Natural killer cell treated with Interleukin-12 subunit alpha and Interleukin-12 subunit beta and Interleukin-15 and Interleukin-18, amount 100 ng/mL, for 72 hours (primary cell): ENCODE measurements at regions not wholly inside any gene's neighbourhood (a gene's known extent, or its start where the extent isn't known, plus 50 kb on each side); places are given as distances from the start of the nearest gene placed in this dataset.

Source experiments
- ATAC-seq, 2 donors: fragments of 150-1000 bp; cut with Tn5 transposase in 1 of 2; sonication (Bioruptor Pico), chemical (Tn5 transposase) in 1 of 2; 2 replicates each; pipeline ENCODE4 v1.10.0; 2021
- DNase-seq: peaks from one replicate; pipeline ENCODE4 v3.0.0; 2022; ENCODE audit warnings: low spot score
- H3K27ac Mint-ChIP-seq, 2 donors: 1 replicate in 1 of 2; 2 replicates in 1 of 2; pipeline ENCODE4 v1.8.0; 2022; ENCODE audit warnings: mixed read lengths in 2 of 2, mild to moderate bottlenecking in 1 of 2, moderate library complexity in 1 of 2
- H3K27me3 Mint-ChIP-seq, 2 donors: 1 replicate in 1 of 2; 2 replicates in 1 of 2; pipeline ENCODE4 v1.8.0; 2022; ENCODE audit warnings: mixed read lengths in 2 of 2
- H3K36me3 Mint-ChIP-seq: one replicate; pipeline ENCODE4 v1.8.0; 2022; ENCODE audit warnings: mixed read lengths
- H3K4me1 Mint-ChIP-seq, 2 donors: 1 replicate in 1 of 2; 2 replicates in 1 of 2; pipeline ENCODE4 v1.8.0; 2022; ENCODE audit warnings: low read depth in 2 of 2, mixed read lengths in 2 of 2, mild to moderate bottlenecking in 1 of 2
- H3K4me3 Mint-ChIP-seq: one replicate; pipeline ENCODE4 v1.8.0; 2022; ENCODE audit warnings: mixed read lengths
- H3K9me3 Mint-ChIP-seq: 2 replicates; pipeline ENCODE4 v1.8.0; 2022; ENCODE audit warnings: mixed read lengths

DNA sequence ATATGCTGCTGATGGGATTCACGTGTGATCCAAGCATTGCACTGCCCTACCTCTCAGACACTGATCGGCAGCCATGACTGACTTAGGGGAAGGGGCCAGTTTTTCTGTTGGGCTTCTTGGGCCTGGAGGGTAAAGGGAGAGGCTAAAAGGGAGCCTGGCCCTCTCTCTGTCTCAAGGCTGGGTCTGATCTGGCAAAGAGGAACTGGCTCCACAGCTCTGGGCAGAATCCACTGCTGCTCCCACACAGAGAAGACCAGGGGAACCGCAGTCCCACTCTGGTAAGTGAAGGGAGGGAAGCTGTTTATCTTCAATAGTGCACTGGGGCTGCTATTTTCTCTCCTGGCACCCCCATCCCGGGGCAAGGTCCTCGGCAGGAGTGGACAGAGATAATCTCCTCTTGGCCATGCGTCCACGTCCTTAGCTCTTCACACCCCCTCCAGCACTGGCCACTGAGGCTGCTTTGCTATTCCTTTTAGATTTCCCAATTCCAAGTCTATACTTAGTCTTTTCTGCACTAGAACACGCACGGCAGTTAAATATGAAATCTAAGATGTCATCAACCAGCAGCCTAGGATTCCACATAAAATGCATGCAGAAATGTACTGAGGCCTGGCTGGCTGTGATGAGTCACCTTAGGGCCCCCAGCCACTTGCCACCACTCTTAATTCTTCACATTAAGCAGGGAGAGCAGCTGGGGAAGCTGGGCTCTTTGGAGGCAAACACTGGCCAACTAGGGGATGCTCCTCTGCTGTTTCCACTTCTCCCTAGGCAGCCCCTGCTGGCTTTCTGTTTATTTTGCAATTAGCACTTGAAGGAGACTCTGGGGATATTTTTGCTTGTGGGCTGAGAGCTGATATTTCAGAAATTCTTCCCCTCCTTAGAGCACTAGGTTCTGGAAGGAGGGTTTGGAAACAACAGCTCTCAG, 87.8 kb upstream of the ARMC2 start:
- H3K27ac Mint-ChIP-seq: no peak overlapping the region
- H3K4me1 Mint-ChIP-seq: peaks cover 5 to 17% of the 10 kb centered on the region in 2 donors
- no peaks in the 10 kb centered on the region for H3K36me3 Mint-ChIP-seq
- no peak for DNase-seq
- ATAC-seq: no peak
- no peak overlapping the region for H3K4me3 Mint-ChIP-seq
- H3K9me3 Mint-ChIP-seq: no peaks in the 10 kb centered on the region
- peaks cover 2 to 12% of the 10 kb centered on the region in 2 donors for H3K27me3 Mint-ChIP-seq

DNA sequence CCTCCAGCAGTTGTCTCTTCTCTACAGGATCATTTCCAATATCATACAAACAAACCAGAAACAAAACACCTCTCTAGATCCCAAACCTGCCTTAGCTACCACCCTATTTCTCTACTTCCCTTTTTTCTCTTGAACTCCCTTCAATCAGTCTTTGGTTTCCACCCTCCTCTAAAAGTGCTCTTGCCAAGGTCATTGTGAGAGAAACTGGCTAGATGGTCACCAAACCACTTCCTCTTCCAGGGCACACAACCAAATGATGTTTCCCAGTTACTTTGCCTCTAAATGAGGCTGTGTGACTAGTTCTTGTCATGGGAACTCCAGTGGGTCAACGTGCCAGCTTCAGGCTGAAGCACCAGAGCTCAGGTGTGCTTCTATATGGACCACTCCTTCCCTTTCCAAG, 85.8 kb upstream of the ARMC2 start:
- Mint-ChIP-seq H3K4me1 (peaks cover 5 to 18% of the 10 kb centered on the region in 2 donors), H3K4me3 (no peak overlapping the region), H3K9me3 (no peaks in the 10 kb centered on the region), H3K27me3 (peaks cover 2 to 12% of the 10 kb centered on the region in 2 donors), H3K27ac (no peak overlapping the region), H3K36me3 (no peaks in the 10 kb centered on the region)
- ATAC-seq: no peak
- DNase-seq: no peak

DNA sequence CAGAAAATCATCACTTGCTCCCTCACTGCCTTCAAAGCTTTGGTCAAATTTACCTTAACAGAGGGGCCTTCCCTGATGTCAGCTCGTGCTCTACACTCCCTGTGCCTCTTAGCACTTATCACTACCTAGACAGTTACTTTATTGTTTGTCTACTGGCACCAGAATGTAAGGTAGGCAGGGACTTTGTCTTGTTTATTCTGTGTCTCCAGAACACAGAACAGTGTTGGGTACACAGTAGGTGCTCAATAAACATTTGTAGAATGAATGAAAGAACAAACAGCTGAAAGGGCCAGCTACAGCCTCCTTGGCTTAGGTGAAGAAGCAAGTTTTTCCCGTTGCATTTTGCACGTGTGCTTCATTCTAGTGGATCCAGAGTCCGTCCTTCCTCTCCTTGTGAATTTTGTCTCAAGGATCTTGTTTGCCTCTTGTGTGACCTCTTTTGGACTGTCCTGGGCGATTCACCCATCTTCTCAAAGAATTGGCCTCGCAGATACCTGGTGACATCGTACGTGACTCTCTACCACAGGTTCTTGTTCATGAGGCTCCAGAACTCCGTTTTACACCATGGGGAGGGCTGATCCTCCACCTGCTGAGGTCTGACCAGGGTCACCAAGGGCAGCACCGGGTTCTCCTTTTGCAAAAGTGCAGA, 84.2 kb upstream of the ARMC2 start:
- Mint-ChIP-seq H3K4me3 (no peak overlapping the region), H3K9me3 (no peaks in the 10 kb centered on the region), H3K27me3 (peaks cover 2 to 12% of the 10 kb centered on the region in 2 donors), H3K4me1 (peaks cover 12 to 24% of the 10 kb centered on the region in 2 donors), H3K27ac (no peak overlapping the region), H3K36me3 (no peaks in the 10 kb centered on the region)
- DNase-seq (no peak), ATAC-seq (no peak)

DNA sequence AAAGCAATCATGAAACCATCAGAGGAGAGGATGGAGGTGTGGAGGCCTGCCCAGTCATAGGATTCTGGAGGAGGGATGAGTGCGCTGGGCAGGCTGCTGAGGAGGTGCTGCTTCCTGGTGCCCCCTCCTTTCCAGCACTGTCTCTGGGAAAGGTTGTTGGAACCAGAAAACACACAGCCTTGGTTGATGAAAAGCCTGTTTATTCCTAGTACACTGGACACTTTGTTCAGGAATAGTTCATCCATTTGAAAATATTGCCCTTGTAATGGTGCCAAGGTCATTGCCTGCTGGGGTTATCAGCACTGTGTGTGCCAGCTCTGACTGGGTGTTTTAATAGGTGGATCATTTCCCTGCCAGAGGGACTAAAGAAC, 83.7 kb upstream of the ARMC2 start:
- Mint-ChIP-seq H3K27ac (no peak overlapping the region), H3K9me3 (no peaks in the 10 kb centered on the region), H3K36me3 (no peaks in the 10 kb centered on the region), H3K4me3 (no peak overlapping the region), H3K4me1 (peaks cover 12 to 24% of the 10 kb centered on the region in 2 donors), H3K27me3 (peaks cover 2 to 12% of the 10 kb centered on the region in 2 donors)
- no peak for DNase-seq
- ATAC-seq: no peak

DNA sequence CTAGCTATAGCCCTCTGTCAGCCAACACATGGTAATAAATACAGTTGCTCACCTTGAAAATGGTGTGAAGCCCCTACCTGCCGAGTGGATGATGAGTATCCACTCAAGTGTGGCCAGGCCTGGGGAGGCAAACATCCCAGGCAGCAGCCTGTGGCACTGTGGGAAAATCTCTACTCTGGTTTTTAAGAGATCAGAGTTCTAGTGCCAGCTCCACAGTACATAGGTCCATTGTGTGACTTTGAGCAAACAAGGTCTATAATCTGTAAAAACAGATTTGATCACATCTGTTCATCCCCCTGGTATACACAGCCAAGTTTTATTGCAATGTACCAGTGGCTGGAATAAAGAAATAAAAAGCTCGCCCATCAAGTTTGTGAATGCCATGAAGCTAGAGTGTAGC, 82.7 kb upstream of the ARMC2 start:
- no peaks in the 10 kb centered on the region for H3K9me3 Mint-ChIP-seq
- H3K27me3 Mint-ChIP-seq: peaks cover 2 to 12% of the 10 kb centered on the region in 2 donors
- H3K4me1 Mint-ChIP-seq: peaks cover 15 to 24% of the 10 kb centered on the region in 2 donors
- no peaks in the 10 kb centered on the region for H3K36me3 Mint-ChIP-seq
- H3K27ac Mint-ChIP-seq: no peak overlapping the region
- no peak for ATAC-seq
- H3K4me3 Mint-ChIP-seq: no peak overlapping the region
- DNase-seq: no peak

DNA sequence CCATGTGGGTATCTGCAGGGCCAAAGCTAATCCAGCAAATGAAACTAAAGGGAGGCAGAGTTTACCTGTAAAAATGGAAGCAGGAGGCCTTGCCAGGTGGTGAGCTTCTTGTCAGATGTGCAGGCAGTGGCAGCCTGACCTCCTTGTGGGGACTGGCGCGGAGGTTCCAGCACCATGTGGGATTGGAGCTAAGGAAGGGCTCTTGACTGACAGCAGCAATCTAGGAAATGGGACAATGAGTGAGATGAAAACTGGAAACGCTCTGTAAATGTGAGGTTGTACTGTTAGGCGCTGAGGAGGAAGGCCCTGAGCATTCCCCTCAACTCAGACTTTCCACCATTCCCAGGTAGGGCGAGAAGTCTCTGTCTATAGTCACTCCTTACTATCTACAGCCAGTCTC, 81.8 kb upstream of the ARMC2 start:
- no peak for DNase-seq
- Mint-ChIP-seq H3K9me3 (no peaks in the 10 kb centered on the region), H3K36me3 (no peaks in the 10 kb centered on the region), H3K4me1 (peaks cover 15 to 24% of the 10 kb centered on the region in 2 donors), H3K27ac (no peak overlapping the region), H3K4me3 (no peak overlapping the region), H3K27me3 (peaks cover 2 to 12% of the 10 kb centered on the region in 2 donors)
- ATAC-seq: no peak

DNA sequence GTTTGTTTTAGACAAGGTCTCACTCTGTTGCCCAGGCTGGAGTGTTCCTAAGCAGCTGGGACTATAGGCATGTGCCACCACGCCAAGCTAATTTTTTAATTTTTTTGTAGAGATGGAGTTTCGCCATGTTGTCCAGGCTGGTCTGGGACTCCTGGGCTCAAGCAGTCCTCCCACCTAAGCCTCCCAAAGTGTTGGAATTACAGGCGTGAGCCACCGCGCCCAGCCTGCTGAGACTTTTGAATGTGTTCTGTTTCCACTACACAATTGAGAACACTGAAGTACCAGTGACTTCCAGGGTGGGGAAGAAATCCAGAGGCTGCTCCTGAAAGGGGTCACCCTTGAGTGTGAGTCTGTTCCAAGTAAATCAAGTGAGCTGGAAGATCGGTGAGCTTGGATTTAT, 81.3 kb upstream of the ARMC2 start:
- ATAC-seq (no peak), DNase-seq (no peak)
- Mint-ChIP-seq H3K36me3 (no peaks in the 10 kb centered on the region), H3K27ac (no peak overlapping the region), H3K27me3 (peaks cover 2 to 12% of the 10 kb centered on the region in 2 donors), H3K4me1 (peaks cover 15 to 24% of the 10 kb centered on the region in 2 donors), H3K4me3 (no peak overlapping the region), H3K9me3 (no peaks in the 10 kb centered on the region)

DNA sequence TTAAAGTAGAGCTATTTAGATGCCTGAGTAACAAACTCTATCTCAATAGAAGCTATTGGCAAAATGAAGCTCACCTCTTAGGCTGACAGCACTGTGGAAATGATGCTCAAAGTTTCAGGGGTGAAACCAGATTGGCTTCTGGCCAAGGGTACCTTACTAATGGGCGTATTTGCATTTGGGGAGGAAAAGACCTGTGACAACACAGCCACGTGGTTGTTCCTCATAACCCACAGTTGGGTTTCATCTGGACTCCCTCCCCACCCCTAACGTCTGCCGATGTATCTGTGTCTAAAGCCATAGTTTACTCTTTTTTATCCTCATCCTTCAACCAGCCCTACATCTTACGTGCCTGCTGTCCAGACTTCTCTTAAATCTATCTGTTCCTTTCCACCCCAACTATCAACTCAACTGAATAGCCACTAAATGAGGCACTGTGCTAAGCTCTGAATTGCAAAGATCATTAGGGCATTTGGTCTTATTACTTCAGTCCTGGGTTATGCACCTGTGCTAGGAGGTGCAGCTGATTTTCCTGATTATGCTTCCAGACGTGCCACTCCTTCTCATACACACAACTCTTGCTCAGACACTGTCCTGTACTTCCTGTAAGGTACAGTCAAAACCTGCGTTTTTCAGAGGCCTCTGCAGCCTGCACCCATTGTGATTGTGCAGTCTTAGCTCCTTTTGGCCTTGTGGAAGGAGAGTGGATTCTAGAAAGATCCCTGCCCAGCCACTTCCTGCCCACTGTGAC, 80.6 kb upstream of the ARMC2 start:
- no peaks in the 10 kb centered on the region for H3K36me3 Mint-ChIP-seq

DNA sequence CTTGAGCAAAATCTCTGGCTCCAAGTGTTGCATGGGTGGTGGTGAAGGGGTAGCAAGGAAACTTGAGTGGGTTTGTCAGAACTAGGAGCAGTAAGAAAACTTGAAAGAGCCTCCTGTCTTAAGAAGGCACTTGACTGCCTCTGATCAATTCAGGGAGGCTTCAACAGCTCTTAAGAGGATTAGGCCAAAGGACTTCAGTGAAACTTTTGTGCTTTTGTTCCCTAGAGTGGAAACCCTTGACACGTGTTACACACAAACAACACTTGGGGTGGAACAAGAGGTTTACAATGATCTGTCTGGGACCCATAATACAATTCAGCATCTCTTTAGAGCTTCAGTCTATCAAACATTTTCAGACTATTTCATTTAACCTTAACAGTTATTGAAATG, 80.1 kb upstream of the ARMC2 start:
- H3K4me1 Mint-ChIP-seq: peaks cover 10 to 16% of the 10 kb centered on the region in 2 donors
- peaks cover 2 to 10% of the 10 kb centered on the region in 2 donors for H3K27me3 Mint-ChIP-seq
- DNase-seq (no peak), ATAC-seq (no peak)
- H3K36me3 Mint-ChIP-seq: no peaks in the 10 kb centered on the region
- no peaks in the 10 kb centered on the region for H3K9me3 Mint-ChIP-seq
- no peak overlapping the region for H3K4me3 Mint-ChIP-seq
- no peak overlapping the region for H3K27ac Mint-ChIP-seq

More for the DNA sequence above, 80.6 kb upstream of the ARMC2 start:
- H3K9me3 Mint-ChIP-seq: no peaks in the 10 kb centered on the region
- no peak overlapping the region for H3K27ac Mint-ChIP-seq
- no peak overlapping the region for H3K4me3 Mint-ChIP-seq
- peaks cover 10 to 19% of the 10 kb centered on the region in 2 donors for H3K4me1 Mint-ChIP-seq
- ATAC-seq (no peak), DNase-seq (no peak)
- peaks cover 2 to 12% of the 10 kb centered on the region in 2 donors for H3K27me3 Mint-ChIP-seq

DNA sequence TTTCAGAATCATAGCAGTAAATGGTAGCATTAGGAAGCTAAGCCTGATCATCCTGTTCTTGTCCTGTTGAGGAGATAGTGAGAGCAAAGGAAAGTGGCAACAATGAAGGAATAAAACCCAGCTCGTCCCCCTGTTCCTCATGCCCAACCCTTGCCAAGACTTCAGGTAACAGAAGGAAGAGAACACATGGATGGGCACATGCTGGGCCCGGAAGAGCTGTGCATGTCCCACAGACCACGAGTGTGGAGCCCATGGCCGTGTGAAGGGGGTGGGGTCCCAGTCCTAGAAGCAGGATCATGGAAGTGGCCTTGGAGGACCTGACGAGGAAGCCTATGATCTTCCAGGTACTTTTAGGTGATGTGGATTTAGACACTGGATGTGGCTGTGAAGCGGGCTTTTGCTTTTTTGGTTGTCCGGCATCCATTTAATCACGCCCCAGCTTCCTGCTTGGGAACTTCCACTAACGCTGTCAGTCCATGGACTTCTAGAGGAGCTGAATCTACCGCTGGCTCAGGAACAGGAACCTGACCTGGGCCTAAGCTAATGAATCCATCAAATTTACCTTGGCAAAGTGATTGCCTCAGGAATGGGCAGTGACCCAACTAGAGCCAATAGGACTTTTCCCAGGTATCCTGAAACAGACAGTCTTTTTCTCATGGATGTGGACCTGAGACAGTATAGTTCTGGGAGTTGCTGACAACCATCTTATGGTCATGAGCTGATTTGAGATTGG, 79.3 kb upstream of the ARMC2 start:
- DNase-seq: no peak
- H3K4me3 Mint-ChIP-seq: no peak overlapping the region
- no peak for ATAC-seq
- no peak overlapping the region for H3K27ac Mint-ChIP-seq
- H3K27me3 Mint-ChIP-seq: peaks cover 0 to 2% of the 10 kb centered on the region in 2 donors
- H3K4me1 Mint-ChIP-seq: peaks cover 8 to 10% of the 10 kb centered on the region in 2 donors
- H3K36me3 Mint-ChIP-seq: no peaks in the 10 kb centered on the region
- no peaks in the 10 kb centered on the region for H3K9me3 Mint-ChIP-seq

DNA sequence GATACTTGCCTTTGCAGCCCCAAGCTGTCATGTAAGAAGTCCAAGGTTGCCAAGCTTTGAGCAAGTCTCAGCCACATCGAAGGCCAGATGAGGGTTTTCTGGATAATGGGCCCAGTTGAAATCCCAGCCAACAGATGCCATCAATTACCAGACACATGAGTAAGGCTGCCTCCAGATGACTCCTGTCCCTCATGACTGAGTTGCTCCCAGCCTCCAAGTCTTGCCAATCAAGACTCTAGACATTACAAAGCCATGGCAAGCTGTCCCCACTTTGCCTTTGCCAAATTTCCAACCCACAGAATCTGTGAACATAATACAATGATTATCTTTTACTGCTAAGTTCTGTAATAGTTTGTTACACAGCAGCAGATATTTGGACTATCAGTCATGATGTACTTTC, 76.8 kb upstream of the ARMC2 start:
- H3K9me3 Mint-ChIP-seq: no peaks in the 10 kb centered on the region
- no peak for DNase-seq
- no peak overlapping the region for H3K4me3 Mint-ChIP-seq
- no peak for ATAC-seq
- no peaks in the 10 kb centered on the region for H3K27me3 Mint-ChIP-seq
- H3K36me3 Mint-ChIP-seq: no peaks in the 10 kb centered on the region
- no peak overlapping the region for H3K27ac Mint-ChIP-seq
- H3K4me1 Mint-ChIP-seq: peaks cover 8 to 10% of the 10 kb centered on the region in 2 donors

DNA sequence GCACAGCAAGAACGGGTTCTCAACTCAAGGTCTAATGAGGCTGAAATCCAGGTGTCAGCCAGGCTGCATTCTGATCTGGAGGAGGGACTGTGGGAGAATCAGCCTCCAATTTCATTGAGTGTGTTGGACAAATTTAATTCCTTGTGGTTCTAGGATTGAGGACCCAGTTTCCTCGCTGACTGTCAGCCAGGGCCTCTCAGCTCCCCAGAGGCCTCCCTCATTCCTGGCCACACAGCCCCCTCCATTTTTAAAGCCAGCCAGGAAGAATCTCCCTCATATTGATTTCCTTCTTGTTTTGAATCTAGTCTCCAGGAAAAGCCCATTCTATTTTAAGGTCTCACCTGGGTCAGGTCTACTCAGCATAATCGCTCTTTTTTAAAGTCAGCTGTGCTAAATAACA, 73.7 kb upstream of the ARMC2 start:
- Mint-ChIP-seq H3K36me3 (no peaks in the 10 kb centered on the region), H3K4me3 (no peak overlapping the region), H3K4me1 (peaks cover 0 to 3% of the 10 kb centered on the region in 2 donors)

DNA sequence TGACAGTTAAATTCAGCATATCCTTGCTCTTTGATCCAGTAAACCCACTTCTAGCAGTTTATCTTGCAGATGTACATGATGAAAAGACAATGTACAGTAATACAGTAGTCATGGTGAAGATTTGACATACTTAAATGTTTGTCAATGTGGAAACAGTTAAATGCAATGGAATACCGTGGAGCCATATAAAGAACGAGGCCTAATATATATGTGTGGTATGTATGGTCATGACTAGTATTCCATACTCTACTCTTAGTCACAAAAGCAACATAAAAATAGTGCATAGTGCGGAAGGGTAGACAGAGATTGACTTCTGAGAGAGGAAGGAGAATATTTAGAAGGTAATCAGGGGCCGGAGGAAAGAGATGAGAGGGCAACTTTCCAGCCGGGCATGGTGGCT, 70.7 kb upstream of the ARMC2 start:
- Mint-ChIP-seq H3K27me3 (peaks cover 0 to 7% of the 10 kb centered on the region in 2 donors), H3K27ac (no peak overlapping the region), H3K36me3 (no peaks in the 10 kb centered on the region), H3K9me3 (no peaks in the 10 kb centered on the region), H3K4me1 (peaks cover 8 to 9% of the 10 kb centered on the region in 2 donors), H3K4me3 (no peak overlapping the region)
- DNase-seq: no peak
- no peak for ATAC-seq

More for the DNA sequence above, 73.7 kb upstream of the ARMC2 start:
- H3K9me3 Mint-ChIP-seq: no peaks in the 10 kb centered on the region
- peaks cover 0 to 2% of the 10 kb centered on the region in 2 donors for H3K27me3 Mint-ChIP-seq
- H3K27ac Mint-ChIP-seq: no peak overlapping the region
- no peak for ATAC-seq
- no peak for DNase-seq
